SH-SY5Y (cell line): ENCODE measurements at regions not wholly inside any gene's neighbourhood (a gene's known extent, or its start where the extent isn't known, plus 50 kb on each side); places are given as distances from the start of the nearest gene placed in this dataset.

ENCODE experiments used
- GATA2 ChIP-seq: IDR thresholded peaks from 2 replicates; pipeline ENCODE4 v1.6.1; 2011; ENCODE audit warnings: mild to moderate bottlenecking, low read depth, low read length
- GATA3 ChIP-seq: IDR thresholded peaks from 2 replicates; pipeline ENCODE4 v1.6.1; 2011; ENCODE audit warnings: low read depth, mild to moderate bottlenecking, low read length, moderate library complexity

- TF ChIP-seq GATA2 (no peak), GATA3 (no peak)
These were observed 196.4 kb upstream of the ZNF32 start for GRCh38 chr10:43845121-43845520.
